ENCODE measurements at regions not wholly inside any gene's neighbourhood (a gene's known extent, or its start where the extent isn't known, plus 50 kb on each side); places are given as distances from the start of the nearest gene placed in this dataset.

DNA sequence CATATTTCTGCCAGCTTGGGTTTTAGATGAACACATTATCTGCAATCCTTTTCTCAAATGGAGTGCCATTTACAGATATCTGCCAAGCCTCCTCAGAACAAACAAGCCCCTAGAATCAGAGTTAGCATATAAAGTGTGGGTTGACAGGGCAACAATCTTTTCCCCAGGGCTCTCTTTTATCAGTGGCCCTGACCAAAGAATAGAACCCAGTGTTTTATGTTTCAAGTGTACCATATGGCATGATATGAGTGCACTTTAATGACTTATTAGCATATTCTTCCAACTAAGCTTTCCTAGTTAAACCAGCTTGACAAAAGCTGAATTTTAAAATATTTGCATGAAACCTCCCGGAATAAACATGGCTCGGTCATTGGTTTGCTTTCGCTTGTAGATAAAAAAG lies 57.3 kb downstream of the EVX1 start:
- DNase-seq = peak; percentile 52

- no peak for DNase-seq
Measured at GRCh38 chr7:27300421-27300820, 57.8 kb downstream of the EVX1 start.

- DNase-seq = no peak
Measured at GRCh38 chr7:27302590-27302989, 60.0 kb downstream of the EVX1 start.

- DNase-seq = peak; percentile 34
Measured at GRCh38 chr7:27303026-27303425, 60.4 kb downstream of the EVX1 start.

GRCh38 chr7:27305854-27306253 lies 63.3 kb downstream of the EVX1 start:
- no peak for DNase-seq

- DNase-seq = no peak
Measured at GRCh38 chr7:27312820-27313219, 70.2 kb downstream of the EVX1 start.

DNA sequence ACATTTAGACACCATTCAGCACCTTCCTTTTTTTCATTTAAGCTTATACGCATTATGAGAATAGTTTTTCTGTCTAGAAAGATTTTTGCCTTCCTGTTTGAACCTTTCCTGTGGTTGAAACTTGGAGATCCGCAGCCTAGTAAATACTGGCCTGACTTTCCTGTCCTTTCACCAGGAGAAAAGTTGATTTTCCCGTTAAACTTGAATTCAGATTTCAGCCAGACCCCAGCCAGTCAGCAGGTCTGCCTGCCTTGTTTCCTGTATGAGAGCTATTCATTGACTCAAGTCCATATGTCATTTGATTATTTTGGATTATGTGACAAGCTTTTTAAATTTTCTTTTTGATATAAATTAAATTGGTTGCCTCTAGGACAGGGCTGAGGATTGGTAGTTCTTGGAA lies 71.5 kb downstream of the EVX1 start:
- no peak for DNase-seq

DNA sequence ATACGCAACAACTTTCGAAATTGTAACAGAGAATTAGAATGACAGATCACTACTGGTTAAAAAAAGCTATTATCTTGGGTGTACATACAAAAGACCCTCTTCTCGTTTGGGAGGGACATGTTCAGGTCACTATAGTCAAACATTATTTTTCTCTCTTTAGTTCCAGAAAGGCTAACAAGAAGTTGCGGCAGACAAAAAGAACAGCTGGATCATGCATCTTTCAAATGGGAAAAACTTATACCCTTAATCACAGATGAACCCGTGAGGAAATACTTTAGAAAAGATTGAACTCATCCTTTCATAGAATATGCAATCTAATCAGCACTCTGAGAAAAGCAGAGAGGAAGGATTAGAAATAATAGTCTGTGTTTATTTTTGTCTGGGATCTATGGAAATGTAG lies 72.5 kb downstream of the EVX1 start:
- no peak for DNase-seq

DNA sequence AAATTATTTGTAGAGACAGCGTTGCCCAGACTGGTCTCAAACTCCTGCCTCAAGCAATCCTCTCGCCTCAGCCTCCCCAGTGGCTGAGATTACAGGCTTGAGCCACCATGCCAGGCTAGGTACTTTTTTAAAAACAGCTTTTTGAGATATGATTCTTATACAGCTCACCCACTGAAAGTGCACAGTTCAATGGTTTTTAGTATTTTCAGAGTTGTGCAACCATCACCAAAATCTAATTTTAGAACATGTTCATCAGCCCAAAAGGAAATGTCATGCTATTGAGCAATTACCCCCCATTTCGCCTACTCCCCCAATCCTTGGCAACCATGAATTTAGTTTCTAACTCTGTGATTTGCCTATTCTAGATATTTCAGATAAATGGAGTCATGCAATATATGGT lies 73.7 kb downstream of the EVX1 start:
- DNase-seq = no peak

DNA sequence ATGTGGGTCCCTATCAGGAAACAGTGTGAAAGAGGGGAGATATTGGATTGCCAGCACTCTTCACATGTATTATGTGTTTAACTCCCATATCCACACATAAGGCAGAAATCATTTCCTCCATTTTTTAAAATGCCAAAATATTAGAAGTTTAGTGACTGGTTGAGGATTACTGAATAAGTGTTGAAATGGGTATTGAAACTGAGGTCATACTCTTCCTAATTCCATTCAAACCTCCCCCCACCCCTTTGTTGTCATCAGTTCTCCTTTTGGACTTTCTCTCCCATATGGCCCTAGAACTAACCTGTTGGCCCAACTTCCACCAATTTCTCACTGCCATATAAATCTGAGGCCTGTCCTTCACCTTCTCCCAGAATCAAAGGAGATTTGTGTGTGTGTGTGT lies 81.6 kb downstream of the EVX1 start:
- no peak for DNase-seq

DNA sequence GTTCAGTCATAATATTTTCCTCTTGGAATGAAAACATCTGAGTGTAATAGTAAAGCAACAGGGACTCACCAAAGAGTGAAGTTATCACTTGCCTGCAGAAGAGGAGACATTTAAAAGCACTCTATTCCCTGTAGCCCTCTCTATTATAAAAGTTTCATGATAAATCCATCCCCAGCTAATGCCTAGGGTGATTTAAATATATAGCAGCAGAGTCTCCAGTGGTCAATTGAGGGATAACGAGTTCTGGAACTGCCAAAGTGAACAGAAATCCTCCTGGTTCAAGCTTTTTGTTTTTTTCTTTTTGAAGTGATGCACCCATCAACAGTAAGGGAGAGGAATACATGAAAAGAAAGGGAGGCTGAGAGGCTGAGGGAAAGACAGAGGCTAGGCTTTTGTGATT lies 87.3 kb downstream of the EVX1 start:
- DNase-seq = no peak

- DNase-seq = no peak
Measured at GRCh38 chr7:27339478-27339877, 96.9 kb downstream of the EVX1 start.

GRCh38 chr7:27344471-27344870 lies 101.9 kb downstream of the EVX1 start:
- DNase-seq = no peak

GRCh38 chr7:27345164-27345887 lies 102.7 kb downstream of the EVX1 start:
- no peak for DNase-seq

- DNase-seq = no peak
Measured at GRCh38 chr7:27345997-27346396, 103.4 kb downstream of the EVX1 start.

DNA sequence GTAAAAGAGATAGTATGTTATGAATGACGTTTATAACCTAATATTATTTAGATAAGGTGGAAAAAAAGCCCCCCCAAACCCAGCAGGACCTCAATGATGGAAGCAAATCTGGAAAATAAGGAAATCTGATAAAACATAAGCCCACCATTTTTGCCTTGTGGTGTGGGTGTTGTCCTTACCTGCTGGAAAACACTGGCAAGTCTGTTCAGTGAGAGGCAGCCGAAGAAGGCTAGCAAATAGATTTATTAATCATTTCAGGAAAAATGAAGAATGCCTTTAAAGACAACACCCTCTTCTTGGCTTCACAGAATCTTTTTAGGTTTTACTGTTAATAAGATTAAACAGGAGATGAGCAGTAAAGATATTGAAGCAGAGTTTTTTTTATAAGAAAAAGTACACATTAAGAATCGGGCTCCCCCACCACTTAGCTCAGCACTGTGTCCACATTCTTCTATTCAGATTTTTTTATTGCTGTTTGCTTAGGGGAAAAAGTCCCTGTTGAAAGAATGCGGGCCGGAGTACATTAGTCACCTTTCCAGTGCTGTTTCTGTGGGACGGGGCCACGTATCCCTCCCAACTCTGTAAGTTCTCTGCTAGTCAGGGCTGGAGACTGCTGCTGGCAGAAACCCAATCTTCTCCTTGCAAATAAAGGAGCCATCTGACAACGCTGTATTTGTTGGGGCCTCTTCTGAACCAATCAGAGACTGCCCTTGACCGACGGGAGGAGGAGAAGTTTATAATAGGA lies 104.1 kb downstream of the EVX1 start:
- DNase-seq = no peak

DNA sequence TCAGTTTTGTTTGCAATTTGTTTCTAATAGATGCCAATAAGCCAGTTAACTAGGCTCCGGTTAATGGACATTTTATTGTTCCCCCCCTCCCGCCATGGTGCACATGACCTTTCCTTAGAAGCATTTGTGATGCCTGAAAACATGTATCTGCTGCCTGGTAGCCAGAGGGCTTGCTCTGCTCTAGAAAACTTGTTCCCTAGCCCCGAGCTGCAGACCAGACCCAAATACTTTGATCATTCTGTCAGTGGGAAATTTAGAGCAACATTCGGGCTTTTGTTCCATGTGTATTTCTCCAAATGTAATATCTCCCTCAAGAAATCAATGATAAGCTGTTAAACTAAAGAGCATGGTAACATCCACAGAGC lies 104.7 kb downstream of the EVX1 start:
- no peak for DNase-seq

- DNase-seq = no peak
Measured at GRCh38 chr7:27349621-27350020, 107.0 kb downstream of the EVX1 start.

DNA sequence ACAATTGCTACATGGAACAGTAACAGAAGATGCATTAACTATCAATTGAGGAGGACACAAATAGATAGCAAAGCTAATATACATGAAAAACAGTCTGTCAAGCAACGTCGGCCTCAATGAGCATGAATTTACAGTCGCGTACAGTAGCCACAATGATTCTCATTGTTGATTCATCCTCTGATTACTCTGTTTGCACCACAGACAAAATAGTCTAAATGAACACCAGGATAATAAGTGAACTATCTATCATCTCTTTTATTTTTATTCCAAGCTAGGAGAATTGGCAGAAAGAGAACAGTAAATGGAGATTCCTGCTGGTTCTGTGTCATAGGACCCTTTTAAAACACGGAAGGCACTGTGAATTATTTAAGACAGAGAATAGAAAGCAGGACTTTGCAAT lies 108.5 kb downstream of the EVX1 start:
- DNase-seq = no peak

- DNase-seq = no peak
Measured at GRCh38 chr7:27351786-27352185, 109.2 kb downstream of the EVX1 start.

DNA sequence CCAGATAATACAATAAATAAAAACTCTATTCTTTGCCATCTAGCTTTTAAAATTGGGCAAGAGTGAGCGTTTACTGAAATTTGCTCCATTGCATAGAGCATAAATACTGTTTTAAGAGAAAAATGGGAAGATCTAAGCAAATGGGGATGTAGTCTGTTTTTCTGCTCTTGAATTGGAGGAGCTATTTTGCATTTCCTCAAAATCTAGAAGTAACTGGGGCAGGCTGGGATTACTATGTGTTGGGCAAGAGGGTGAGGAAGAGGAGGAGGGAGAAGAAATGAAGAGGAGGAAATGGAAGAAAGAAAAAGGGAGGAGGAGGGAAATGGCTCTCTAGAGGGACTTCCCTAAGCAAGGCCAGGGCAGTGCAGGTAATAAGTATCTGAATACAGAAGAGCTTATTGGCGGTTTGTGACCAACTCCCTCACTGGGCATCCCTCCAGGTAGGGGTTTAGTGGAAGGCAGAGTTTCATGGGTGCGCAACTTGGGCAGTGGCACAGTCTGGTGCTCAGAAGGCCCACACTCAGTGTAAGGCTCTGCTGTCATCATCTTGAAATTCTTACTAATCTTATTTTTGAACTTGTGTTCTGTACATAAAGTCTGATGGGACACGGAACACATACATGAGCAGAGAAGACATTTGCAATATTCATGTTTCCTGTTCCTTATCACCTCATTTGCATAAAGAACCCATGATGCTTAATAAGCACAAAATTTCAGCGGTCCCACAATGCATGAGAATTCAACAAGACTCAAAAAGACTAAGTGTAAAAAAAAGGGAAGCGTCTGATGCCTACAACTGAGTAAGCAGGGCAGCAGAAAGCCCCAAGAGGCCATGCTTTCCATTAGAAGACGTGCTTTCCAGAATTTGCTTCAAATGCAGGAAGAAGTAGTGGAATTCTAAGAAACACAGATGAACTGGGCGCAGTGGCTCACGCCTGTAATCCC lies 116.9 kb downstream of the EVX1 start:
- DNase-seq = no peak

- no peak for DNase-seq
Measured at GRCh38 chr7:27361522-27361921, 118.9 kb downstream of the EVX1 start.

DNA sequence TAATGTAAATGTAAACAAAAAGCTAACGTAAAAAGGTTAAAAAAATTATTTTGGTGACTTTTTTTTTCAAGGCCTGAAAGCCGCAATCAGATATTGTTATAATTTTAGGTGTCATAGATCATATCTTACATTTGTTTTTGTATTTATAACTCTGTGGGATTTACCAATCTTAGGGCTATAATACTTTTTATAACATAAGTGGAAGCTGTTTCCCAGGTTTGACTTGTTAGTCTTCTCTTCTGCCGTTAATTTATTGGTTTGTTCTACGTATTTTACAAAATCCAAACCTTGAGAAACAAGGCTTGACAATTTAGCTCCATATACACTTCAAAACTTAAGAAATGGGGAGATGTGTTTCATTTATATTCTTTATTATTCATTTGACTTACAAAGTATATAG lies 119.4 kb downstream of the EVX1 start:
- DNase-seq = no peak

GRCh38 chr7:27364344-27364758 lies 121.7 kb downstream of the EVX1 start:
- no peak for DNase-seq

All from DMS 273 treated with DMSO at 0.1 percent for 48 hours (cell line).